ENCODE measurements at regions not wholly inside any gene's neighbourhood (a gene's known extent, or its start where the extent isn't known, plus 50 kb on each side); places are given as distances from the start of the nearest gene placed in this dataset.

DNA sequence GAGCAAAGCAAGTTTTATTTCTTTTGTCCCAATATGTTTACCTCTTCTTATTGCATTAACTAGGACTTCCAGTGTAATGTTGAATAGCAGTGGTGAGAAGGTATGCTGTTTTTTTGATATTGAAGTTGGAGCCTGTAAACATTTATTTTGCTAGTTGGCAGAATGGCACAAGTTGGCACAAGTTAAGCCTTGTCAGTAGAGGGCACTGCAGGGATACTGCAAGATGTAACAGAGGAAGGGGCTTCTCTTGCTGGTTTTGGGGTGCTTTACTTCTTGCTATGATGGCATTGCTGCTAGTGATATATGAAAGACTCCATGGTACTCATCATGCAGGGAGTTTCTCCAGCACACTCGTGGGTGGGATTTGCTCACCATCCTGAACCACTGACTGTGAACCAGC, 327.3 kb upstream of the ARX start (continued):
- TF ChIP-seq, protein P1, sequence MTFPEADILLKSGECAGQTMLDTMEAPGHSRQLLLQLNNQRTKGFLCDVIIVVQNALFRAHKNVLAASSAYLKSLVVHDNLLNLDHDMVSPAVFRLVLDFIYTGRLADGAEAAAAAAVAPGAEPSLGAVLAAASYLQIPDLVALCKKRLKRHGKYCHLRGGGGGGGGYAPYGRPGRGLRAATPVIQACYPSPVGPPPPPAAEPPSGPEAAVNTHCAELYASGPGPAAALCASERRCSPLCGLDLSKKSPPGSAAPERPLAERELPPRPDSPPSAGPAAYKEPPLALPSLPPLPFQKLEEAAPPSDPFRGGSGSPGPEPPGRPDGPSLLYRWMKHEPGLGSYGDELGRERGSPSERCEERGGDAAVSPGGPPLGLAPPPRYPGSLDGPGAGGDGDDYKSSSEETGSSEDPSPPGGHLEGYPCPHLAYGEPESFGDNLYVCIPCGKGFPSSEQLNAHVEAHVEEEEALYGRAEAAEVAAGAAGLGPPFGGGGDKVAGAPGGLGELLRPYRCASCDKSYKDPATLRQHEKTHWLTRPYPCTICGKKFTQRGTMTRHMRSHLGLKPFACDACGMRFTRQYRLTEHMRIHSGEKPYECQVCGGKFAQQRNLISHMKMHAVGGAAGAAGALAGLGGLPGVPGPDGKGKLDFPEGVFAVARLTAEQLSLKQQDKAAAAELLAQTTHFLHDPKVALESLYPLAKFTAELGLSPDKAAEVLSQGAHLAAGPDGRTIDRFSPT (tag by site-specific recombination; IDR thresholded peaks at IDR 0.05): no peak

DNA sequence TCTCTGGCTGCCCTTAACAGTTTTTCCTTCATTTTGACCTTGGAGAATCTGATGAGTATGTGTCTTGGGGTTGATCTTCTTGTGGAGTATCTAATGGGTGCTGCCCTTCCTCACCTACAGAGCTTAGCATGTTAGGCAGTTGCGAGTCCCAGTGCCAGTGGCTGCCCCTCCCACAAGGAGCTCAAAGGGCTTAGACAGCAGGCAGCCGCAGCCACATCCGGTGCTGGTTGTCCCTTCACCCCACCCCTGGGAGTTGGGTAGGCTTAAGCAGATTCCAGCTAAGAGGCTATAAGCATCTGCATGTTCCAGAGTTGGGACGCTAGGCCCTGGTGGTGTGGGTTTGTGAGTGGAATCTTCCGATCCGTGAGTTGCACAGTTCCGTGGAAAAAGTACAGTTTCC, 322.1 kb upstream of the ARX start:
- ChIA-PET POLR2A (no interaction called here), CTCF (no interaction called here)
- Histone ChIP-seq H3K36me3 (ENCODE audit: control insufficient read depth in 2 of 2, insufficient read depth in 1 of 2, low read length in 2 of 2) (no peaks in the 10 kb centered on the region), H3K27ac (ENCODE audit: extremely low read depth, low read depth, low read length) (no peak overlapping the region), H3K4me1 (ENCODE audit: control insufficient read depth, insufficient read depth, low read length) (no peaks in the 10 kb centered on the region), H3K9me3 (ENCODE audit: control insufficient read depth, insufficient read depth, low read depth, low read length) (no peaks in the 10 kb centered on the region), H3K4me3 (ENCODE audit: low read depth, low read length) (no peak overlapping the region)
- TF ChIP-seq ZNF114 (tag by site-specific recombination; IDR thresholded peaks at IDR 0.05): no peak
- TF ChIP-seq, protein P2, sequence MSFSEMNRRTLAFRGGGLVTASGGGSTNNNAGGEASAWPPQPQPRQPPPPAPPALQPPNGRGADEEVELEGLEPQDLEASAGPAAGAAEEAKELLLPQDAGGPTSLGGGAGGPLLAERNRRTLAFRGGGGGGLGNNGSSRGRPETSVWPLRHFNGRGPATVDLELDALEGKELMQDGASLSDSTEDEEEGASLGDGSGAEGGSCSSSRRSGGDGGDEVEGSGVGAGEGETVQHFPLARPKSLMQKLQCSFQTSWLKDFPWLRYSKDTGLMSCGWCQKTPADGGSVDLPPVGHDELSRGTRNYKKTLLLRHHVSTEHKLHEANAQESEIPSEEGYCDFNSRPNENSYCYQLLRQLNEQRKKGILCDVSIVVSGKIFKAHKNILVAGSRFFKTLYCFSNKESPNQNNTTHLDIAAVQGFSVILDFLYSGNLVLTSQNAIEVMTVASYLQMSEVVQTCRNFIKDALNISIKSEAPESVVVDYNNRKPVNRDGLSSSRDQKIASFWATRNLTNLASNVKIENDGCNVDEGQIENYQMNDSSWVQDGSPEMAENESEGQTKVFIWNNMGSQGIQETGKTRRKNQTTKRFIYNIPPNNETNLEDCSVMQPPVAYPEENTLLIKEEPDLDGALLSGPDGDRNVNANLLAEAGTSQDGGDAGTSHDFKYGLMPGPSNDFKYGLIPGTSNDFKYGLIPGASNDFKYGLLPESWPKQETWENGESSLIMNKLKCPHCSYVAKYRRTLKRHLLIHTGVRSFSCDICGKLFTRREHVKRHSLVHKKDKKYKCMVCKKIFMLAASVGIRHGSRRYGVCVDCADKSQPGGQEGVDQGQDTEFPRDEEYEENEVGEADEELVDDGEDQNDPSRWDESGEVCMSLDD (tag by site-specific recombination; IDR thresholded peaks at IDR 0.05): no peak
- no peak for TF ChIP-seq FEZF1 (tag by site-specific recombination; IDR thresholded peaks at IDR 0.05)

DNA sequence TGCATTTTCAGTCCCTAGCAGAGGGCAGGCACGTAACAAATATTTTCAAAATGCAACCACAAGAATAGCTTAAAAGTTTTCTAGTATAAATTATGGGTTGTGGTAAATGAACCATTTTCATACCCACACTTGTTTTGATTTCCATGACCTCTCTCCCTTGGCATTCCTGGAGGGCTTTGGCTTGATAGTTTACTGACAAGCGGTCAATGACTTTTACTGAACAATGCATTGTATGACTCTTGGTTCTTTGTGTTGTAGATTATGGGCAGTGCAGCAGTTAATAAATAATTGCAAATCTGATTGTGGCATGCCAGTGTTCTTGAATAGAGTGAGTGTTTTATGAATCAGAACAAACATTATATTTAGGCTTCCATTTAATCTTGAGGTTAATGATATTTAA, 285.2 kb upstream of the ARX start:
- Histone ChIP-seq H3K27ac (ENCODE audit: extremely low read depth, low read depth, low read length) (no peak overlapping the region), H3K36me3 (ENCODE audit: control insufficient read depth in 2 of 2, insufficient read depth in 1 of 2, low read length in 2 of 2) (no peaks in the 10 kb centered on the region), H3K4me1 (ENCODE audit: control insufficient read depth, insufficient read depth, low read length) (no peaks in the 10 kb centered on the region), H3K9me3 (ENCODE audit: control insufficient read depth, insufficient read depth, low read depth, low read length) (no peaks in the 10 kb centered on the region), H3K4me3 (ENCODE audit: low read depth, low read length) (no peak overlapping the region)
- CTCF ChIA-PET: interaction anchor here (0.7 kb wide), 1 partner anchor 279 kb away, joined by 3 read pairs; no protein-coding TSS in a partner anchor
- POLR2A ChIA-PET: no interaction called here
- TF ChIP-seq ZNF843 (tag by site-specific recombination; IDR thresholded peaks at IDR 0.05) (no peak), ZNF624 (tag by site-specific recombination; IDR thresholded peaks at IDR 0.05) (no peak), KLF9 (tag by site-specific recombination; IDR thresholded peaks at IDR 0.05; ENCODE audit: low read depth) (no peak), ZNF169 (tag by site-specific recombination; IDR thresholded peaks at IDR 0.05) (no peak), ZNF549 (tag by site-specific recombination; IDR thresholded peaks at IDR 0.05) (no peak), ZBTB48 (tag by site-specific recombination; IDR thresholded peaks at IDR 0.05) (no peak), BCL11B (tag by site-specific recombination; IDR thresholded peaks at IDR 0.05; ENCODE audit: low read depth) (no peak), ZNF391 (tag by site-specific recombination; IDR thresholded peaks at IDR 0.05; ENCODE audit: borderline replicate concordance, low read depth) (no peak), ZBTB8A (tag by site-specific recombination; IDR thresholded peaks at IDR 0.05) (no peak), ZNF596 (tag by site-specific recombination; IDR thresholded peaks at IDR 0.05) (no peak)
- TF ChIP-seq, protein P3, sequence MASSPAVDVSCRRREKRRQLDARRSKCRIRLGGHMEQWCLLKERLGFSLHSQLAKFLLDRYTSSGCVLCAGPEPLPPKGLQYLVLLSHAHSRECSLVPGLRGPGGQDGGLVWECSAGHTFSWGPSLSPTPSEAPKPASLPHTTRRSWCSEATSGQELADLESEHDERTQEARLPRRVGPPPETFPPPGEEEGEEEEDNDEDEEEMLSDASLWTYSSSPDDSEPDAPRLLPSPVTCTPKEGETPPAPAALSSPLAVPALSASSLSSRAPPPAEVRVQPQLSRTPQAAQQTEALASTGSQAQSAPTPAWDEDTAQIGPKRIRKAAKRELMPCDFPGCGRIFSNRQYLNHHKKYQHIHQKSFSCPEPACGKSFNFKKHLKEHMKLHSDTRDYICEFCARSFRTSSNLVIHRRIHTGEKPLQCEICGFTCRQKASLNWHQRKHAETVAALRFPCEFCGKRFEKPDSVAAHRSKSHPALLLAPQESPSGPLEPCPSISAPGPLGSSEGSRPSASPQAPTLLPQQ (tag by site-specific recombination; IDR thresholded peaks at IDR 0.05): no peak
- TF ChIP-seq, protein P4, sequence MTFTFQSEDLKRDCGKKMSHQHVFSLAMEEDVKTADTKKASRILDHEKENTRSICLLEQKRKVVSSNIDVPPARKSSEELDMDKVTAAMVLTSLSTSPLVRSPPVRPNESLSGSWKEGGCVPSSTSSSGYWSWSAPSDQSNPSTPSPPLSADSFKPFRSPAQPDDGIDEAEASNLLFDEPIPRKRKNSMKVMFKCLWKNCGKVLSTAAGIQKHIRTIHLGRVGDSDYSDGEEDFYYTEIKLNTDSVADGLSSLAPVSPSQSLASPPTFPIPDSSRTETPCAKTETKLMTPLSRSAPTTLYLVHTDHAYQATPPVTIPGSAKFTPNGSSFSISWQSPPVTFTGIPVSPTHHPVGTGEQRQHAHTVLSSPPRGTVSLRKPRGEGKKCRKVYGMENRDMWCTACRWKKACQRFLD (tag by site-specific recombination; IDR thresholded peaks at IDR 0.05): no peak
- TF ChIP-seq, protein P5, sequence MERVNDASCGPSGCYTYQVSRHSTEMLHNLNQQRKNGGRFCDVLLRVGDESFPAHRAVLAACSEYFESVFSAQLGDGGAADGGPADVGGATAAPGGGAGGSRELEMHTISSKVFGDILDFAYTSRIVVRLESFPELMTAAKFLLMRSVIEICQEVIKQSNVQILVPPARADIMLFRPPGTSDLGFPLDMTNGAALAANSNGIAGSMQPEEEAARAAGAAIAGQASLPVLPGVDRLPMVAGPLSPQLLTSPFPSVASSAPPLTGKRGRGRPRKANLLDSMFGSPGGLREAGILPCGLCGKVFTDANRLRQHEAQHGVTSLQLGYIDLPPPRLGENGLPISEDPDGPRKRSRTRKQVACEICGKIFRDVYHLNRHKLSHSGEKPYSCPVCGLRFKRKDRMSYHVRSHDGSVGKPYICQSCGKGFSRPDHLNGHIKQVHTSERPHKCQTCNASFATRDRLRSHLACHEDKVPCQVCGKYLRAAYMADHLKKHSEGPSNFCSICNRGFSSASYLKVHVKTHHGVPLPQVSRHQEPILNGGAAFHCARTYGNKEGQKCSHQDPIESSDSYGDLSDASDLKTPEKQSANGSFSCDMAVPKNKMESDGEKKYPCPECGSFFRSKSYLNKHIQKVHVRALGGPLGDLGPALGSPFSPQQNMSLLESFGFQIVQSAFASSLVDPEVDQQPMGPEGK (tag by site-specific recombination; IDR thresholded peaks at IDR 0.05): no peak
- TF ChIP-seq, protein P6, sequence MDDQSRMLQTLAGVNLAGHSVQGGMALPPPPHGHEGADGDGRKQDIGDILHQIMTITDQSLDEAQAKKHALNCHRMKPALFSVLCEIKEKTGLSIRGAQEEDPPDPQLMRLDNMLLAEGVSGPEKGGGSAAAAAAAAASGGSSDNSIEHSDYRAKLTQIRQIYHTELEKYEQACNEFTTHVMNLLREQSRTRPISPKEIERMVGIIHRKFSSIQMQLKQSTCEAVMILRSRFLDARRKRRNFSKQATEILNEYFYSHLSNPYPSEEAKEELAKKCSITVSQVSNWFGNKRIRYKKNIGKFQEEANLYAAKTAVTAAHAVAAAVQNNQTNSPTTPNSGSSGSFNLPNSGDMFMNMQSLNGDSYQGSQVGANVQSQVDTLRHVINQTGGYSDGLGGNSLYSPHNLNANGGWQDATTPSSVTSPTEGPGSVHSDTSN (CRISPR knock-in tag; IDR thresholded peaks at IDR 0.05): no peak
- TF ChIP-seq, protein P7, sequence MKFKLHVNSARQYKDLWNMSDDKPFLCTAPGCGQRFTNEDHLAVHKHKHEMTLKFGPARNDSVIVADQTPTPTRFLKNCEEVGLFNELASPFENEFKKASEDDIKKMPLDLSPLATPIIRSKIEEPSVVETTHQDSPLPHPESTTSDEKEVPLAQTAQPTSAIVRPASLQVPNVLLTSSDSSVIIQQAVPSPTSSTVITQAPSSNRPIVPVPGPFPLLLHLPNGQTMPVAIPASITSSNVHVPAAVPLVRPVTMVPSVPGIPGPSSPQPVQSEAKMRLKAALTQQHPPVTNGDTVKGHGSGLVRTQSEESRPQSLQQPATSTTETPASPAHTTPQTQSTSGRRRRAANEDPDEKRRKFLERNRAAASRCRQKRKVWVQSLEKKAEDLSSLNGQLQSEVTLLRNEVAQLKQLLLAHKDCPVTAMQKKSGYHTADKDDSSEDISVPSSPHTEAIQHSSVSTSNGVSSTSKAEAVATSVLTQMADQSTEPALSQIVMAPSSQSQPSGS (tag by site-specific recombination; IDR thresholded peaks at IDR 0.05; ENCODE audit: low read depth): no peak
